H1 (cell line): ENCODE measurements at regions not wholly inside any gene's neighbourhood (a gene's known extent, or its start where the extent isn't known, plus 50 kb on each side); places are given as distances from the start of the nearest gene placed in this dataset.

Experiments
- JUN ChIP-seq: IDR thresholded peaks from 2 replicates; pipeline ENCODE4 v1.6.1; 2011; ENCODE audit warnings: low read depth, mild to moderate bottlenecking, improper control_type of control experiment, low read length
- TF ChIP-seq, protein P1 (sequence below): fragments of 300-600 bp; sonication (generic); IDR thresholded peaks from 2 replicates; pipeline ENCODE4 v1.7.1; 2012; ENCODE audit warnings: low read length, moderate library complexity, mild to moderate bottlenecking, inconsistent platforms; ENCODE audit not compliant: insufficient replicate concordance

DNA sequence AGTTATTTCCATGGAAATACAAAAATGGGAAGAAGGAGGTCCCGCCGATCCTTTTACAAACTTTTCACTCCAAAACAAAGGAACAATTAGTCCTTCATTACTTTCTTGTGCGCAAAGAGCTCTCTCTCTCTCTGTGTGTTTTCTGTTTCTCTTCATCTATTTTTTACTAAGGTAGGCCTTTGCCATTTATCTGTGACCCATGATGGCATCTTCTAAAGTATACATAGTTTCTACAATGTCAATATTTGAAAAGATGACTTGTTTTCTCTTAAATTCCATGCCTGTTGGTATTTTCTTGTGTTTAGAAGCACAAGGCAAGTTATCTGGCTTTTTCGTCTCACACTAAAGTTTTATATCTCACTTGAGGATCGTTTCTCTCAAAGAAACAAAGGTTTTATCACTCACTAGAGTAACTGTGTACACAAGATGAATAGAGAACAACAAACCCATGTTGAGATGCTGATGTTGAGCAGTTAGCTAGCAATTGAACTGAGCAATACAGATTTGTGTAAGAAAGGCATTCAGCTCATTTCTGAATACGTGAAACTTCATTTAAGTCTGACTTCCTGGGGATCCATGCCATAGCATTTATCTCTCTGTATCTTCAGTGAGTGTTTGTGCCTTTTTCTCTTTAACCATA is 250.3 kb downstream of the GBA3 start (continued):
- TF ChIP-seq, protein P1, sequence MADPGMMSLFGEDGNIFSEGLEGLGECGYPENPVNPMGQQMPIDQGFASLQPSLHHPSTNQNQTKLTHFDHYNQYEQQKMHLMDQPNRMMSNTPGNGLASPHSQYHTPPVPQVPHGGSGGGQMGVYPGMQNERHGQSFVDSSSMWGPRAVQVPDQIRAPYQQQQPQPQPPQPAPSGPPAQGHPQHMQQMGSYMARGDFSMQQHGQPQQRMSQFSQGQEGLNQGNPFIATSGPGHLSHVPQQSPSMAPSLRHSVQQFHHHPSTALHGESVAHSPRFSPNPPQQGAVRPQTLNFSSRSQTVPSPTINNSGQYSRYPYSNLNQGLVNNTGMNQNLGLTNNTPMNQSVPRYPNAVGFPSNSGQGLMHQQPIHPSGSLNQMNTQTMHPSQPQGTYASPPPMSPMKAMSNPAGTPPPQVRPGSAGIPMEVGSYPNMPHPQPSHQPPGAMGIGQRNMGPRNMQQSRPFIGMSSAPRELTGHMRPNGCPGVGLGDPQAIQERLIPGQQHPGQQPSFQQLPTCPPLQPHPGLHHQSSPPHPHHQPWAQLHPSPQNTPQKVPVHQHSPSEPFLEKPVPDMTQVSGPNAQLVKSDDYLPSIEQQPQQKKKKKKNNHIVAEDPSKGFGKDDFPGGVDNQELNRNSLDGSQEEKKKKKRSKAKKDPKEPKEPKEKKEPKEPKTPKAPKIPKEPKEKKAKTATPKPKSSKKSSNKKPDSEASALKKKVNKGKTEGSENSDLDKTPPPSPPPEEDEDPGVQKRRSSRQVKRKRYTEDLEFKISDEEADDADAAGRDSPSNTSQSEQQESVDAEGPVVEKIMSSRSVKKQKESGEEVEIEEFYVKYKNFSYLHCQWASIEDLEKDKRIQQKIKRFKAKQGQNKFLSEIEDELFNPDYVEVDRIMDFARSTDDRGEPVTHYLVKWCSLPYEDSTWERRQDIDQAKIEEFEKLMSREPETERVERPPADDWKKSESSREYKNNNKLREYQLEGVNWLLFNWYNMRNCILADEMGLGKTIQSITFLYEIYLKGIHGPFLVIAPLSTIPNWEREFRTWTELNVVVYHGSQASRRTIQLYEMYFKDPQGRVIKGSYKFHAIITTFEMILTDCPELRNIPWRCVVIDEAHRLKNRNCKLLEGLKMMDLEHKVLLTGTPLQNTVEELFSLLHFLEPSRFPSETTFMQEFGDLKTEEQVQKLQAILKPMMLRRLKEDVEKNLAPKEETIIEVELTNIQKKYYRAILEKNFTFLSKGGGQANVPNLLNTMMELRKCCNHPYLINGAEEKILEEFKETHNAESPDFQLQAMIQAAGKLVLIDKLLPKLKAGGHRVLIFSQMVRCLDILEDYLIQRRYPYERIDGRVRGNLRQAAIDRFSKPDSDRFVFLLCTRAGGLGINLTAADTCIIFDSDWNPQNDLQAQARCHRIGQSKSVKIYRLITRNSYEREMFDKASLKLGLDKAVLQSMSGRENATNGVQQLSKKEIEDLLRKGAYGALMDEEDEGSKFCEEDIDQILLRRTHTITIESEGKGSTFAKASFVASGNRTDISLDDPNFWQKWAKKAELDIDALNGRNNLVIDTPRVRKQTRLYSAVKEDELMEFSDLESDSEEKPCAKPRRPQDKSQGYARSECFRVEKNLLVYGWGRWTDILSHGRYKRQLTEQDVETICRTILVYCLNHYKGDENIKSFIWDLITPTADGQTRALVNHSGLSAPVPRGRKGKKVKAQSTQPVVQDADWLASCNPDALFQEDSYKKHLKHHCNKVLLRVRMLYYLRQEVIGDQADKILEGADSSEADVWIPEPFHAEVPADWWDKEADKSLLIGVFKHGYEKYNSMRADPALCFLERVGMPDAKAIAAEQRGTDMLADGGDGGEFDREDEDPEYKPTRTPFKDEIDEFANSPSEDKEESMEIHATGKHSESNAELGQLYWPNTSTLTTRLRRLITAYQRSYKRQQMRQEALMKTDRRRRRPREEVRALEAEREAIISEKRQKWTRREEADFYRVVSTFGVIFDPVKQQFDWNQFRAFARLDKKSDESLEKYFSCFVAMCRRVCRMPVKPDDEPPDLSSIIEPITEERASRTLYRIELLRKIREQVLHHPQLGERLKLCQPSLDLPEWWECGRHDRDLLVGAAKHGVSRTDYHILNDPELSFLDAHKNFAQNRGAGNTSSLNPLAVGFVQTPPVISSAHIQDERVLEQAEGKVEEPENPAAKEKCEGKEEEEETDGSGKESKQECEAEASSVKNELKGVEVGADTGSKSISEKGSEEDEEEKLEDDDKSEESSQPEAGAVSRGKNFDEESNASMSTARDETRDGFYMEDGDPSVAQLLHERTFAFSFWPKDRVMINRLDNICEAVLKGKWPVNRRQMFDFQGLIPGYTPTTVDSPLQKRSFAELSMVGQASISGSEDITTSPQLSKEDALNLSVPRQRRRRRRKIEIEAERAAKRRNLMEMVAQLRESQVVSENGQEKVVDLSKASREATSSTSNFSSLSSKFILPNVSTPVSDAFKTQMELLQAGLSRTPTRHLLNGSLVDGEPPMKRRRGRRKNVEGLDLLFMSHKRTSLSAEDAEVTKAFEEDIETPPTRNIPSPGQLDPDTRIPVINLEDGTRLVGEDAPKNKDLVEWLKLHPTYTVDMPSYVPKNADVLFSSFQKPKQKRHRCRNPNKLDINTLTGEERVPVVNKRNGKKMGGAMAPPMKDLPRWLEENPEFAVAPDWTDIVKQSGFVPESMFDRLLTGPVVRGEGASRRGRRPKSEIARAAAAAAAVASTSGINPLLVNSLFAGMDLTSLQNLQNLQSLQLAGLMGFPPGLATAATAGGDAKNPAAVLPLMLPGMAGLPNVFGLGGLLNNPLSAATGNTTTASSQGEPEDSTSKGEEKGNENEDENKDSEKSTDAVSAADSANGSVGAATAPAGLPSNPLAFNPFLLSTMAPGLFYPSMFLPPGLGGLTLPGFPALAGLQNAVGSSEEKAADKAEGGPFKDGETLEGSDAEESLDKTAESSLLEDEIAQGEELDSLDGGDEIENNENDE = peak; percentile 81
- TF ChIP-seq JUN = no peak
